DMS114 treated with DMSO at 0.1 percent for 48 hours (cell line): ENCODE measurements at regions not wholly inside any gene's neighbourhood (a gene's known extent, or its start where the extent isn't known, plus 50 kb on each side); places are given as distances from the start of the nearest gene placed in this dataset.
"Not testable (repeated sequence)": the region's sequence is repeated elsewhere in the genome, so short reads cannot be mapped to it uniquely, and the experiment has no call there.

Experiments
- DNase-seq: peaks from one replicate; lab custom pipeline; 2025; ENCODE audit not compliant: unreplicated experiment; lab: John Stamatoyannopoulos, UW

GRCh38 chr21:28877318-28877884, 115.3 kb downstream of the LTN1 start:
- DNase-seq: no peak

- DNase-seq: no peak
Observed at GRCh38 chr21:28875078-28875477, 117.6 kb downstream of the LTN1 start.

- no peak for DNase-seq
Observed at GRCh38 chr21:28872218-28872617, 120.5 kb downstream of the LTN1 start.

GRCh38 chr21:28871388-28872010, 121.2 kb downstream of the LTN1 start:
- DNase-seq: no peak

- DNase-seq: no peak
Observed at GRCh38 chr21:28867401-28867800, 125.3 kb downstream of the LTN1 start.

GRCh38 chr21:28865488-28866186, 127.0 kb downstream of the LTN1 start:
- no peak for DNase-seq

- no peak for DNase-seq
Observed at GRCh38 chr21:28858424-28858823, 134.3 kb downstream of the LTN1 start.

GRCh38 chr21:28857752-28858151, 134.9 kb downstream of the LTN1 start:
- DNase-seq: no peak

- no peak for DNase-seq
Observed at GRCh38 chr21:28856588-28857250, 136.0 kb downstream of the LTN1 start.

GRCh38 chr21:28852706-28853105, 140.0 kb downstream of the LTN1 start:
- DNase-seq: no peak

- DNase-seq: no peak
Observed at GRCh38 chr21:28851645-28852044, 141.0 kb downstream of the LTN1 start.

GRCh38 chr21:28839237-28839636, 153.4 kb downstream of the LTN1 start:
- DNase-seq: not testable (repeated sequence)

- DNase-seq: not testable (repeated sequence)
Observed at GRCh38 chr21:28837426-28837825, 155.3 kb downstream of the LTN1 start.

- not testable (repeated sequence) for DNase-seq
Observed at GRCh38 chr21:28836588-28836987, 156.1 kb downstream of the LTN1 start.

GRCh38 chr21:28834335-28835238, 158.1 kb downstream of the LTN1 start:
- DNase-seq: no peak

GRCh38 chr21:28833609-28834008, 159.1 kb downstream of the LTN1 start:
- DNase-seq: no peak

GRCh38 chr21:28833182-28833581, 159.5 kb downstream of the LTN1 start:
- DNase-seq: no peak

GRCh38 chr21:28832715-28833061, 160.0 kb downstream of the LTN1 start:
- no peak for DNase-seq

GRCh38 chr21:28832013-28832714, 160.5 kb downstream of the LTN1 start:
- DNase-seq: no peak

- DNase-seq: no peak
Observed at GRCh38 chr21:28828981-28829380, 163.7 kb downstream of the LTN1 start.
